ENCODE measurements at regions not wholly inside any gene's neighbourhood (a gene's known extent, or its start where the extent isn't known, plus 50 kb on each side); places are given as distances from the start of the nearest gene placed in this dataset.
"Not testable (repeated sequence)": the region's sequence is repeated elsewhere in the genome, so short reads cannot be mapped to it uniquely, and the experiment has no call there.

DNA sequence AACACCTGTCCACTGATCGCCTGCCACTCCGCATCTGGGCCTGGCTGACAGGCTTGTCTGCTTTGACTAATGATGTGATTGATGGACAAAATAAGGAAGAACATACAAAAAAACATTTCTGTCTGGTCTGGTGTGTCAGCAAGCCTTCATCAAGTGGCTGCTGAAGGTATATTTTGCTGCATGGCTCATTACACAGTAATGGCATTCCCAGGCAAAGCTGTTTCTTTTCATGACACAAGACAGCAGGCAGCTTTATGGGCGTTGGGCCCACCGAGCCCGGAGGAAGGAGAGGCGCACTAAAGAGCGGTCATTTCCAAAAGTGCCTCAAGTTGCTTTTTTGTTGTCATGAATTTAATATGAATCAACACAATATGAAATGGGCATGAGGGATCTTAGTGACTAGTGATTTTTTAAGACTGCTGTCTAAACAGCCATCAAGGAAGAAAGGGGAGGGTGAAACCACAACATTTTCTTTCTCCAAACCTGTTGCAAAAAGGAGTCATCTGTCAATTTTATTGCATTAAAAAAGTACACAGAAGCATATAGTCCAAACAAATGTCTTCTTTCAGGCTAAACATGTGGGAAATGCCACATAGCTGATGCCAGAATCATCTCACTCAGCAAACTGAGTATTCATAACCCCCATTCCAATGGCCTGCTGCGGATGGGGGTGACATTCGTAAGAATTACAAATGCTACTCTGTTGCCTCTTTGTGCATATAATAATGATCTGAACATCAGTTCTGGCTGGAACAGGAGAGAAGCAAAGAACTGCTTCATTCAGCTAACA, 476.6 kb downstream of the ZNF536 start:
- no peak for DNase-seq (ENCODE audit: extremely low read depth in 1 of 2, low read depth in 1 of 2)

DNA sequence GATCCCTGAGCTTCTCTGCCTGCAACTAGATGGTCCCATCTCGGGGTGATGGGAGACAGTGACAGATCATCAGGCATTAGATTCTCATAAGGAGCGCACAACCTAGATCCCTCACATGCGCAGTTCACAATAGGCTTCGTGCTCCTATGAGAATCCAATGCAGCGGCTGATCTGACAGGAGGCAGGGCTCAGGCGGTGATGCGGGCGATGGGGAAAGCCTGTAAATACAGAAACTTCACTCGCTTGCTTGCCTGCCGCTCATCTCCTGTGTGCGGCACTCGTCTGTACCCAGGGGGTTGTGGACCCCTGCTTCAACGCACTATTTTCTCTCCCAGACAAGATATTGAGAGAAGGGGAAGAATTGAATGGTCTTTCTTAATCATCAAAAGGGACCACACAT, 473.9 kb downstream of the ZNF536 start:
- DNase-seq (ENCODE audit: extremely low read depth in 1 of 2, low read depth in 1 of 2), result no peak

DNA sequence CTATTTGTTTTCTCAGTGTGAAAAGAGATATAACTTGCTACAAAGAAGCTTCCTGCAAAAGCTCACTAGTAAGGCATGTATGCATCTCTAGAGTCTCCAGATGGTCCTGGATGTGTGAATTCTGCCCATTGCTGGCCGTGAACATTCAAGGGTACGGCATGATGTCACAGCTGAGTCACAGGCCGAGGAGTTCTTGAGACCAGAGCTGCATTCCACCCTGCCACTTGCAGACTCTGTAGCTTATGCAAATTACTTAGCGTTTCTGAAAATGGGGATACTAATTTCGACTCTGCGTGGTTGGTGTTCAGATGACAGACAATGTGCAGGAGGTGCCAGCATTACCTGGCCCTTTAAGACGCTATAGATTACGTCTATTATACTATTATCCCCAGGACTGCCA, 470.7 kb downstream of the ZNF536 start:
- DNase-seq (ENCODE audit: extremely low read depth in 1 of 2, low read depth in 1 of 2), result no peak

DNA sequence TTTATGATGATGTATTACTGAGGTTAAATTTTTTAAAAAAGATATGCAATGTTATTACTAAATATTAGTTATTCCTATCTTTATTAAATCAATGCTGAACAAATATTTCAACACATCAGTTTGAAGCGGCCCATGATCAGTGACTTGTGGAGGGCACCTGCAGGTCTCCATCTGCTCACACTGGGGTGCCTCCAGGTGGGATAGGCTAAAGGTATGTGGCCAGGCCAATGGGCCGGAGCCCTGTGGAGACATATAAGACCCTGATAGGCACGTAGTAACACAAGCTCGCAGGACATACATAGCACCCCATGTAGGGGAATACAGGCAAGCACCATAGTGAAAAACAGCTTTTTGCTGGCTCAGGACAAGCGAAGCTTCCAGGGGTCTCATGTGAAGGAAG, 469.8 kb downstream of the ZNF536 start:
- no peak for DNase-seq (ENCODE audit: extremely low read depth in 1 of 2, low read depth in 1 of 2)

DNA sequence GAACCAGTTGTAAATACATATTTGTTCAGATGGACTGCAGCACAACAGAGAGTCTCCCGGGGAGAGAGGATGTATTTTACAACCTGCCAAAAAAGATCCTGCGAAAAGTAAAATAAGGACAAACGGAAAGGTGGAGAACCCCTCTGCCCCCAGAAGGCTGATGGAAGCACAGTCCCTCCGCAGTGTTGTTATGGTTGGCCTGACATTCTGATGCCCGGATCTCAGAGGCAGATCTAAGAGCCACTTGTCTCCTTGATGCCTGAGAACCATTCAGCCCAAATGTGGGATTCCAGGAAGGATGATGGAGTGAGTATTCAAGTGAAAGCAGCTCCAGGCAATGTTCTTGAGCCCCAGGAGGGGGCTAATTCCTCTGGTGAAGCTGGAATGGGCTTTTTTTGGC, 458.7 kb downstream of the ZNF536 start:
- no peak for DNase-seq (ENCODE audit: extremely low read depth in 1 of 2, low read depth in 1 of 2)

DNA sequence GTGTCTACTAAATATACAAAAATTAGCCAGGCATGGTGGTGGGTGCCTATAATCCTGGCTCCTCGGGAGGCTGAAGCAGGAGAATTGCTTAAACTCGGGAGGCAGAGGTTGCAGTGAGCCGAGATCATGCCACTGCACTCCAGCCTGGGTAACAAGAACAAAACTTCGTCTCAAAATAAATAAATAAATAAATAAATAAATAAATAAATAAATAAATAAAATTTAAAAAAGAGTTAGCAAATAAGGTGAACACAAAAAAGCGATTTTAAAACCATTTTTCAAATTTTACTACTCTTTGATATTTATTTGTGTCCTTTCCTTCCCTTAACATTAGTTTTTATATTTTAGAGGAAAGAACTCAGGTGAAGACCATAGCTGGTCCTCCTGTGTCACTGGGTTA, 453.3 kb downstream of the ZNF536 start:
- not testable (repeated sequence) for DNase-seq (ENCODE audit: extremely low read depth in 1 of 2, low read depth in 1 of 2)

DNA sequence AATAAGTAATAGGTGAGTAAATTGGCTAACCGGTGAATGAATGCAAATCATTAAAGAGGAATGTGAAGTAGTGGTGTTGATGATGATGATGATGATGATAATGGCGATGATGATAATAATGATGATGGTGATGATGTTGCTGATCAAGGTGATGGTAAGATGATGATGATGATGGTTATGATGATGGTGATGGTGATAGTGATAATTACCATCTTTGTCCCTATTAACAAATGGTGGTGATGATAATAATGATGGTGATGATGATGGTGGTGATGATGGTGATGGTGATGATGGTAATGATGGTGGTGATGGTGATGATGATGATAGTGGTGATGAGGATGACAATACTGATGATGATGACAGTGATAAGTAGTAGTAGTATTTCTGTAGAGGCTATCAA, 452.6 kb downstream of the ZNF536 start:
- no peak for DNase-seq (ENCODE audit: extremely low read depth in 1 of 2, low read depth in 1 of 2)

DNA sequence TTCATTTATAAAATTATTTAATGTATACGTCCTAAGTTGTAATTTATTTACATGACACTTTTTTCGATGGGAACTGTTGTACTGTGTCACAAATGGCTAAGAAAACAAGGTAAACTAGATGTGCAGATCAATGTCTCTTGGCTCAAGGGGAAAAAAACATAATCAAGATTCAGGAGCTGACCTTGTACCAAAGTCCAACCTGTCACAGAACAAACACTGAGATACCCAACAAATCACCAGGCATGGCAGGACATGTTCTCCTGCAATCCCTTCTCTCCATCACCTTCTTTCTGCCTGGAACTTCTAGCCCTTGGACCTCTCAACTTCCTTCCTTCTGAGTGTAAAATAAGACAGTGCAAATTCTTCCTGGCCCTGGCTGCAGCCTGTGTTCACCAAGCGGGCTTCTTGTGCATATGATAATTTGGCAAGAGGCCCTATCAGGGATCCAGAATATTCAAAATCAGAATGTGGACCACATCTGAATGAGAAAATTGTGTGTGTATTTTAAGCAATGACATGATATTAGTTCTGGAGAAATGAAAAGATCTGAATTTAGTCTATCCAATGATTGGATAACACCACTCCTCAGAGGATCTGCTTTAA, 445.9 kb downstream of the ZNF536 start:
- no peak for DNase-seq (ENCODE audit: extremely low read depth in 1 of 2, low read depth in 1 of 2)

DNA sequence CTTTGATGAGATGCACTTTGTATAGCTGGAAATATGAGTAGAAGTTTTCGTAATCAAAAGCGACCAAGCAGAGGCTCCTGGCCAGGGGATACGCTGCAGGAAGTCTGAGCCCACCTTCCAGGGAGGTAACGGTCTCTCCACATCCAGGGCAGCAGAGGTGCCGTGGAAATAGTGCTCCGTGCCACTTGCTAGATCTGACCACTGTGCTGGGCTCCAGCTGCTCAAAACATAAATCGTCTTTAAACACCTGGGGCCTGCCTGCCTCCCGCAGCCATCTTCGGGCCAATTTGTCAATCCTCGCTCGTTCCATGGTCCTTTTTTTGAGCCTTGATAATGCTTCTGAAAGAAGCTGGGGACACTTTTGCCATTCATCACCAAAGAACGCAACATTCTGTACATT, 445.0 kb downstream of the ZNF536 start:
- DNase-seq (ENCODE audit: extremely low read depth in 1 of 2, low read depth in 1 of 2), result no peak

DNA sequence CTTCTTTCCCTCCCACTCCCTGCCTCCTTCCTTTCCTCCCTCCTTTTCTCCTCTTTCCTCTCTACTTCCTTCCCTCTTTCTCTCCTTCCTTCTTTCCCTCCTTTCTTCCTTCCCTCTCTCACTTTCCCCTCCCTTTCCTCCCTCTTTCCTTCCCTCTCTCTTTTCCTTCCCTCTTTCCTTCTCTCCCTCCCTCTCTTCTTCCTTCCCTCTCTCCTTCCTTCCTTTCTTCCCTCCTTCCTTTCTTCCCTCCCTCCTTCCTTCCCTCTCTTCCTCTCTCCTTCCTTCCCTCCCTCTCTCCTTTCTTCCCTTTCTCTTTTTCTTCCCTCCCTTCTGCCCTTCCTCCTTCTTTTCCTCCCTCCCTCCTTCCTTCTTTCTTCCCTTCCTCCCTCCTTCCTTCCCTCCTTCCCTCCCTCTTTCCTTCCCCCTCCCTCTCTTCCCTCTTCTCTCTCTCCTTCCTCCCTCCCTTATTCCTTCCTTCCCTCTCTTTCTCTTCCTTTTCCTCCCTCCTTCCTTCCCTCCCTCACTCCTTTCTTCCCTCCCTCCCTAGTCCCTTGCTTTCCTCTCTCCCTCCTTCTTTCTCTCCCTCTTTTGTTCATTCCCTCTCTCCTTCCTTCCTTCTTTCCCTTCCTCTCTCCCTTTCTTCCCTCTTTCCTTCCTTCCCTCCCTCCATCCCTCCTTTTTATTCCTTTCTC, 443.9 kb downstream of the ZNF536 start:
- DNase-seq (ENCODE audit: extremely low read depth in 1 of 2, low read depth in 1 of 2), result no peak

DNA sequence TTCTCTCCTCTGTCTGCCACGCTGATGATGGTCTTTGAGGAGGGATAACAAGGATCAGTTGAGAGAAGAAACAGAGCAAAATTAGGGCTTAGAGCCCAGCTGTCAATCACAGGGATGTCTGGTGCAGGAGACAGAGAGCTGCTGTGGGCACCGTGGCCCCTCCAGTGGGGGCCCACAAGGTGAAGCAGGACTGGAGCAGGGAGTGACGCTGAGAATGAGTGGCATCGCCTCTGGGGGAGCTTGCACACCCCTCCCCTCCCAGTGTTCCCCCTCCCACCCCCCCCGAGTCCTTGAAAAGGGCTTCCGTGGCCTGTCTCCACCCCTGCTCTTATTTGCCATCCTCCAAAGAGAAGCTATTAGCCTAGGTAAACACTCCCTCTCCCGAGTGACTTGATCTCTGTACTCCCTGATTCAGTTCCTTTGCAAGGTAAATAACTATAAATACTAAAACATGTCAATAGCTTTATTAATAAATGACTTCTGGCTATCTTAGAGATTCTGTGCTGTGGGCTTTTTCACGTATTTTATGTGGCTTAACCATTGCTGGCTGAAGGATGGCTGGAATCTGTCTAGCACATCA, 440.0 kb downstream of the ZNF536 start:
- DNase-seq (ENCODE audit: extremely low read depth in 1 of 2, low read depth in 1 of 2), result no peak

DNA sequence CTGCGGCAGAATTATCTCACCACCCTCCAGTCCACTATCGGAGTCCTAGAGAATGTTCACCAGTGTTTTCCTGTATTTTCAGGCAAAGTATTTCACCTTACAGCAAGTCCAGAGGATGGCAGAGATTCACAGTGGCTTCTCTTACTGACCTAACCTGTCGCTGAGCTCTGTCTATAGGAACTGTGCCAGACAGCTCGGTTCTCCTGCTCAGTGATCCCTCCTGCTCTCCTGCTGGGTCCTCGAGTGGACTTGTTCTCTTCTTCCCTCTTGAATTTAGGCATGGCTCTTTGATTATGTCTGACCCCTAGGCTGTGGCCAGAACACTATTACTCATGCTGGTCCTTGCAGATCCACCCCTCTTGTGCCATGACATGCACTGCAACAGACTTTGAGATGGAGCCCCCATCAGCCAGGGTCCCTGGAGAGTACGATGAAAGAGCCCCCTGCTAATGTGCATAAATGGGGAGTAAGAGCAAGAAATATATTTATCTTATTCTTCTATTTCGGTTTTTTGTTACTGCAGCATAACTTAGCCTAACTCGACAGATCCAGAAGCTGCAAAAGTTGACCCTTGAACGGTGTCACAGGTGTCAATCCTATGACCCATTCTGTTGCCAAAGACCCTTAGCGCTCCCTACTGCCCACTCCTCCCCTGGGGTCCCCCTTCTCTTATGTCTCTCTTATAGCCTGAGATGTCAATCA, 439.4 kb downstream of the ZNF536 start:
- no peak for DNase-seq (ENCODE audit: extremely low read depth in 1 of 2, low read depth in 1 of 2)

DNA sequence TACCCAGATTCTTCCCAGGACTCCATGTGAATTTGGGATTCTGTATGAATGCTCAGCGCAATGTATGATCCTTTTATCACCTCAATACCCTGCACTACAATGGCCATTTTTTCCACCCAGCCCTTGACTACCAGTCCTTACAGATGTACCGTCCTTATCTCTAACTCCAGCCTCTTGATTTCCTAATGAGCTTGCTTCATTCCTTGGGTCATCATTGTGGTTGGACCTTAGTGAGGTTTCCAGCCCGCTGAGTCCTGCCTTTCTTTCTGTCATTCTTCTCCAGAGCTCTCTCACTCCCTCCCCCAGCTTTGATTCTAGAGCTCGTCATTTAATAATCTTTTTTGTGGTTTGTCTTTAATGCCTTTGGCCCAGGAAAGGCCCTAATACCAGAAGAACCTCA, 438.5 kb downstream of the ZNF536 start:
- no peak for DNase-seq (ENCODE audit: extremely low read depth in 1 of 2, low read depth in 1 of 2)

DNA sequence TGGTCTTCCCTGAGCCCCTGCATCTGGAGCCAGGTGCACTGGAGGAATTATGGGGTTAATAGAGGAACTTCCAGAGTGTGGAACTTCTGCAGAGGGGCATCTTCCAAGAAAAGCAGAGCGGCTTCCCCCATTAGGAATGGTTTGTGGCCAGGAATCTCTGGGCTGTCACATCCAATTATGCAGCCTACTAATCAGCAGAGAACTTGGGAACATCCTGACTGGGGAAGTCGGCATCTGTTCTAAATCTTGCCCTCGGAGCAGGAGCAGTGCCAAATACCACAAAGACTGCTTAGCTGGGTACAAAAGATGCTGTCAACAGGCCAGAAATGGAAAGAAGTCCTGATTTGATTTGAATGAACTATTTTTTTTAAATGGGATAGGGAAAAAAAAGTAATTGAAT, 435.1 kb downstream of the ZNF536 start:
- DNase-seq (ENCODE audit: extremely low read depth in 1 of 2, low read depth in 1 of 2), result no peak

DNA sequence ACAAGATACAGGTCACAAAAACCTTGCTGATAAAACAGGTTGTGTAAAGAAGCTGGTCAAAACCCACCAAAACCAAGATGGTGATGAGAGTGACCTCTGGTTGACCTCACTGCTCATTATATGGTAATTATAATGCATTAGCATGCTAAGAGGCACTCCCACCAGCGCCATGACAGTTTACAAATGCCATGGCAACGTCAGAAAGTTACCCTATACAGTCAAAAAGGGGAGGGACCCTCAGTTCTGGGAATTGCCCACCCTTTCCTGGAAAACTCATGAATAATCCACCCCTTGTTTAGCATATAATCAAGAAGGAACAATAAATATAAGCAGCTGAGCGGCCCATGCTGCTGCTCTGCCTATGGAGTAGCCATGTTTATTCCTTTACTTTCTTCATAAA, 434.1 kb downstream of the ZNF536 start:
- DNase-seq (ENCODE audit: extremely low read depth in 1 of 2, low read depth in 1 of 2), result no peak

DNA sequence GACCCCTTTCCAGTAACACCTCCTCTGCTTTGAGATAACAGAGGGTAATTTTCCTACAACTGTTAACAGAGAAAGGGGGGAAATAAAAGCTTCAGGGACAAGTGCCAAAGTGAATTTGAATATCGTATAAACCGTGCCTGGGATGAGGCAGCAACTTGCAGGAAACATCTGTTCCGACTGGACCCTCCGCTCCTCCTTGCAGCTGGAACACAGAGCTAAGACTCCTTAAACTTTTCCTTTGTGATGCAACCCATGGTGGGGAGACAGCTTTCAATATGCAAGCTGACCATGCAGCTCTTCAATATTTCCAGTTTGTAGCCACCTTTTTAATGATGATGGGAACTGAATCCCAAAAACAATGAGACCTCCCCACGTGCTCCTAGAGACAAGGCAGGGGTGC, 432.6 kb downstream of the ZNF536 start:
- DNase-seq (ENCODE audit: extremely low read depth in 1 of 2, low read depth in 1 of 2), result no peak

DNA sequence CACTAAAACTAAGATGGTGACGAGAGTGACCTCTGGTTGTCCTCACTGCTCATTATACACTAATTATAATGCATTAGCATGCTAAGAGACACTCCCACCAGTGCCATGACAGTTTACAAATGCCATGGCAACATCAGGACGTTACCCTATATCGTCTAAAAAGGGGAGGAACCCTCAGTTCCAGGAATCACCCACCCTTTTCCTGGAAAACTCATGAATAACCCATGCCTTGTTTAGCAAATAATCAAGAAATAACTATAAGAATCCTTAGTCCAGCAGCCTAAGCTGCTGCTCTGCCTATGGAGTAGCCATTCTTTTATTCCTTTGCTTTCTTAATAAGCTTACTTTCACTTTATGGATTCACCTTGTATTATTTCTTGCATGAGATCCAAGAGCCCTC, 432.1 kb downstream of the ZNF536 start:
- DNase-seq (ENCODE audit: extremely low read depth in 1 of 2, low read depth in 1 of 2), result not testable (repeated sequence)

DNA sequence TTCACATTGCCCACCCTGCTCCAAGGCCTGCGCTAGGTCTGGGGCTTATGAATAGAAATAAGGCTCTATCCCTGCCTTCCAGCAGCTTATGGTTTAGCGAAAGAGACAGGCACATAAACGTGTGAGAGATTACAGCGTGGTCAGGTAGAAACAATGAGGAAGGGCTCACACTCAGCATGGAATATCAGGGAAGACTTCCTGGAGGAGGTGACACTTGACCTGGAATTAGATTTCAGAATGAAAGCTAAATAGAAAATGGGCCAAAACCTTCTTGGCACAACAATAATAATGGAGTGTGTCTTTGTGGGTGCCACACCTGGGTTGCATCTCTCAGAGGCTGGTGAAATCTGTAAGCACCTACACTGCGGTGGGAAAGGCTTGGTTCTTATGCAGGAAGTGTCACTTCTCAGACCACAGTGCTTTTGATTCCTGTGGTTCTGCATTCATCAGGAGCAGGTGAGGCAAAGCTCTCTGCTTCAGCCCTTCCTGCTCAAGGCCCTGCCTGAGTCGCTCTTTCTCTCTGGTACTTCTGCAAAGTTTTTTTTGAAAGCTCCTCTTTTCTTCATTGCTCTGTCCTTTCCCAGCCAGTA, 430.3 kb downstream of the ZNF536 start:
- DNase-seq (ENCODE audit: extremely low read depth in 1 of 2, low read depth in 1 of 2), result no peak

DNA sequence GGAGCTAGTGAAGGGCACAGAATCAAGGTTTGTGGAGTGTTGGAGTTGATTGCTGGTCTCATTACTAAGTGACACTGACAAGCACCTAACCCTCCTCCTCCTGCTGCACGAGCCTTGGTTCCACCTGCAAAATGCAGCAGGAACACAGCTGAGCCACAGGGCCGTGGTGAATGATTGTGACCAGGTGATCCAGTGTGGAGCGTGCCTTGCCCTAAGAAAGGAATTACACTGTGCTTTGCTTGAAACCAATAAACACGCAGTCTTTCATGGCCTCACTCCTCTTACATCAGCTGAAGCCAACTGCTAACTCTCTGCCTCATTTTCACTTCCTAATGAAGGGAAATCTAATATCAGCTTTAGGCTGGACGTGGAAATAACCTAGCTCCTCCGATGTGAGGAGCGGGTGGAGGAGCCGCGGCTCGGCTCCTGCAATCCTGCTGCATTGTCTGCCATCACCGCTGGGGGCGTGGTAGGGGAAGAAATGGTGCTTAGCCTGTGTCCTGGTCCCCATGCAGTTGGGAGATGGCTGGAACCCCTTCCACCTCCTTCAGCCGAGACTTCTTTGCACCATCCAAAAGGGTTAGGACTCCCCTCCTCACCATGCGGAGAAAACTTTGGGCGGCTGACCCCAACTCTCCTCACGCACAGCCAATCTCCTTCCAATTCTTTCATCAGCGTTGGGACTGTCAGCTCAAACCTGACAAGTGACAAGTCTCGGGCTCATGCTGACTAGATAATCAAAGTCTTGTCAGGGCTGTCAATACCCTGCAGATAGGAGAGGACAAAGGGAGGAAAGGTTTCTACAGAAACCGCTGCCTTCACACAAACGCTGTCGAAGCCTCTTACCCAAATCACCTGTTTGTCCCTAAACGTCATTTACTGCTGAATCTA, 427.9 kb downstream of the ZNF536 start:
- no peak for DNase-seq (ENCODE audit: extremely low read depth in 1 of 2, low read depth in 1 of 2)

DNA sequence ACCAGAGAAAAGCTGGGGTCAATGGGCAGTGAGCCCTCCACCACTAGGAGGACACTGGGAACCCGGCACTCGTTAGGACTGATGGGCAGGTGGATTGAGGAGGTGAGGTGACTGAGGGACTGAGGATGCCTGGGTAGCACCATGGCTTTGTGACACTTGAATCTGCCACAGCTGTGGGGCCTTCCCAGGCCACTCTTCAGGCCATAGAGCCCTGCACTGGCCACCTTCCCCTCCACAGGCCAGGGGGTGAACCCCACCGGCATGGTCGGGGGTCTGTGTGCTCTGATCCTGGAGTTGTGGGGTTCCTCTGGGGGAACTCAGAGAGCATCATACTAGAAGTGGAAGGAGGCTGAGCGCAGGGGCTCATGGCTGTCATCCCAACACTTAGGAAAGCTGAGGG, 423.5 kb downstream of the ZNF536 start:
- no peak for DNase-seq (ENCODE audit: extremely low read depth in 1 of 2, low read depth in 1 of 2)

Data from stimulated activated CD8-positive, alpha-beta memory T cell treated with anti-CD3 and anti-CD28 coated beads, Interleukin-7, amount 100 ng/mL, for 48 hours (primary cell).